GM18861 (cell line): ENCODE measurements at regions not wholly inside any gene's neighbourhood (a gene's known extent, or its start where the extent isn't known, plus 50 kb on each side); places are given as distances from the start of the nearest gene placed in this dataset.

ENCODE experiments used
- ATAC-seq: cut with Tn5 transposase; IDR thresholded peaks from one replicate; pipeline ENCODE4 v1.9.1; 2021; ENCODE audit not compliant: unreplicated experiment

DNA sequence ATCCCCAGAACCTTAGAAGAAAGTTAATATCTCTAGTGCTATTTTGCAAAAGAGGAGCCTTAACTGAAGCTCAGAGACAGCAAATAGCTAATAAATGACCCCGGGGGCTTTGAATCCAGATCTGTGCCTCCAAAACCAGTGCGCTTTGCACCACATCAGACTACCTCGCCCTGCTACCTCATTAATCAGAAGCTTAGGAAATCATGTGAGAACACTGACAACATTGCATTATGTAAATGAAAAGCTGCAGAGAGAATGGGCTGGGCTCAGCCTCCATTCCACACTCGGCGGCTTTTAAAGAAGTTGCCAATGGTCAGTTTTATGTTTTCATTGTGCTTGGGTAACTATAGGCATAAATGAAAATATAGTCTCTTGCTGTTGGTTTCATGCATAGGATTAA, 54.0 kb upstream of the STMND1 start:
- ATAC-seq = no peak

DNA sequence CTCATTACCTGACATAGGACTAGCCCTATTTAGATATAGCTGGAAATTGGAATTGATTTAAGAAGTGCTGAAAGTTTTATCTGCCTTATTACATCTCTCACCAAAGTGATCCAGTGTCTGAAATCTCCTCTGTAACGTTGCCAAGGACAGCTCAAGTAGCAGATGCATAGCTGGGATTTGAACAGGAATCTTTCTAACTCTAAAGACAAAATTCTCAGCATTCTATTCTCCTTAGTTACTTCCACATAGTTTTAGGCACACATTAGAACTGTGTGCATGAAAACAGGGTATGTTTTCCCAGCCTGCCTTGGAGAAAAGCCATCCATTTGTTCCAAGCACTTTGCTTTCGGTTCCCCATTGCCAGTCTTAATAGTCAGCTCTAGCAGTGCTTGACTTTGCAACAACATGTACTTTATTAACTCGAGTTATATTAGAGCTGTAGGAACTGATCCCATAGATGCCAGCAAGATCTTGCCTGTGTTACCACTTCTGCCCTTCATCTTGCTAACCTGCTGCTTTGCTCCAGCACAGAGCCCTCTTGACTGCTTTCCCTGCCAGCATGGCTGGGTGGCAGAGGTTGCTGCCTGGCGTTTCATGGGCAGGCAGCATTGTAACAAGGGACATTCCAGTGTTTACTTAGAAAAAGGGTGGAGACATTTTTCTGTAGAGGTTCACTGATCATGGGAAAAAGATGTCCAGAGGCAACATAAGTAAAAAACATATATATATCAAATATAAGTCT, 56.1 kb upstream of the STMND1 start:
- no peak for ATAC-seq

DNA sequence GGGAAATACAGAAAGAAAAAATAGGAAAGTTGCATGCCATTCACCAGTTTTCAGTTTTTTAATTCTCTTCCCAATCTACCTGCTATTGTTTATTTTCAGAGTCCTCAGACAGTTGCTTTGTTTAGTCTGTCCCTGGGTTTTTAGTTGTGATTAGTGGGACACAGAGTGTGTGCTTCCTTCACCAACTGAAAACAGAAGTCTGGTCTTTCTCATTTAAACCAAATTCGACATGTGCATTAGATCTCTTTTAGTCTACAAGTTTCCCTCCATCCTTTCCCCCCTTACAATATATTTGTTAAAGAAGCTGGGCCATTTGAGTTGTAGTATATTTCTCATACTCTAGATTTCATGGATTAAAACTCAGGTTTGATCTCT, 58.7 kb upstream of the STMND1 start:
- no peak for ATAC-seq

GRCh38 chr6:17042422-17043147, 59.3 kb upstream of the STMND1 start:
- no peak for ATAC-seq

- no peak for ATAC-seq
These were observed 62.6 kb upstream of the STMND1 start for GRCh38 chr6:17039266-17039665.

- ATAC-seq = no peak
These were observed 63.5 kb upstream of the STMND1 start for GRCh38 chr6:17038316-17038715.

- no peak for ATAC-seq
These were observed 65.8 kb upstream of the STMND1 start for GRCh38 chr6:17036065-17036393.

GRCh38 chr6:17035257-17036064, 66.4 kb upstream of the STMND1 start:
- ATAC-seq = no peak

GRCh38 chr6:17033746-17034145, 68.1 kb upstream of the STMND1 start:
- no peak for ATAC-seq

DNA sequence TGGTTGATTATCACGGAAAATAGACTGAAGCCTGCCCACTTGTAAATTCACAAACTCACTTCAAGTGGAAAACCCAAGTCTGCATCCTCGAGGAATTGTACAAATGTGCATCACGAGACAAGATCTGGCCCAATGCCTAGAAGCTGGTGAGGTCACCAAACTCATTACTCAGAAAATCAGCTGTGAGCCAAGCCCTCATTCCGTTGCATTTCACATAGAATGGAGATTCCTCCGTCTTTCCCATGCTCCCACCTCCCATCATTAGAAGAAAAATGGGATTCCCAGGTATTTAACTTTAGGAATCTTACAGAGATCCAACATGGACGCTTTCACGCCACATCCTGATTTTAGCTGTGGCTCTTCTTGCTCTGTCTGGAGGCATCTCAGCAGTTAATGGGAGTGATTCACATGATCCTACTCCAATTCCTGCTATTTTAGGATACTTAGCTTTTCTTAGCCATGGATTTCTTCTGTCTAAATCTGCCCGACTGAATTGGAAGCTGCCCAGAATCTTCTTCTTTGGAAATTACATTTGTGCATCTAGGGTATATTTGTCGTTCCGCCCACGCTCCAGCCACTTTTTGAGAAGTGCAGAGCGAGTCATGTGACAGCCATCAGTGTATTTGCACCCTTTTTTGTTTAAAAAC, 68.7 kb upstream of the STMND1 start:
- ATAC-seq = no peak

GRCh38 chr6:17032590-17032987, 69.3 kb upstream of the STMND1 start:
- no peak for ATAC-seq

DNA sequence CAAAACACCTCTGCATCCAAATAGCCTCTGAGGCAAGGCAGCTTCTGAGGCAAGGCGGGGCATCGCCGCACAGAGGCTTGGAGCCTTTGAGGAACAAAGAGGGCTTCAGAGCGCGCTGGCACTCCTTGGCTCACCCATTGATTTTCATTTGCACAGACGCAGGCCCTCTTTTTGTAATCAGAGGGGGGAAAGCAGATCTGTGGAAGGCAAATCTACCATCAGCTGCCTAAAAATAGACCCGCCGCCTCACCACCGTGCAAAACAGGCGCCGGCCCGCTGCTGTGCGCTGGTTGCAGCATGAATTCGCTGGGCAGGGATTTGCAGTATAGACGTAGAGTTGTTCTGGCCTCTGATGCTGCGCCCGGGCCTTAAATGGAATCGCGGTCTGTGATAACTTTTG, 69.9 kb upstream of the STMND1 start:
- ATAC-seq = no peak

DNA sequence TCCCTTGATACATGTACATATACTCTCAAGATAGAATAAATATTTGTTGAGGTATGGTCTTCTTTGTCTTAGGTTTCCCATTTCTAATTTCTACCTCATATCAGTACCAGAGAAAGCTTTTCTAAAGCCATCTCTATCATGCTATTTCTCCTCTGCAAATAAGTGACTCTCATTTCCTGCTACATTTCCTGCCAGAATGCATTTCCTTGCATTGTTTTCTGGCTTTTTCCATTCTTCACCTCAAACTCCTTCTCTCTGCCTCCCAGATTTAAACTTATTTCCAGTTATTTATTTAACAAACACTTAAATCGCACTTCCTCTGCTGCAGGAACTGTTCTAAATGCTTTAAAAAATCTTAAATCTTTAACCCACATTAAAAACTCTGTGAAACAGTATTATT, 74.4 kb upstream of the STMND1 start:
- ATAC-seq = no peak

- ATAC-seq = peak; percentile 78
These were observed 79.2 kb upstream of the STMND1 start for GRCh38 chr6:17022604-17023003.

DNA sequence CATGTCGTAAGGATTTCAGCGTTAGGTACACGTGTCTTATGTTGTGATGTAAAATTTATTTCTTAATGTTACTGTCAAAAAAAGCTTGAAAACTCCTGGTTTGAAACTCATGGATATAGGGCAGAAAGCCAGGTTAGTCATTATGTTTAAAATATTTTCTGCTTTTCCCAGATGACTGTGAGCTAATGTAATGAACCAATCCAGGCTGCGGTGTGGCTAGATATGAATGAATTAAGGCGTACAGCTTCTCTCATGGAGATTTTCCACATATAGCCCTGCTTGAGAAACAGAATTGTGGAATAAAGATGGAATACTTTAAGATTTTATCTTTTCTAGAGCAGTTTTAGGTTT, 80.3 kb upstream of the STMND1 start:
- no peak for ATAC-seq

GRCh38 chr6:17020889-17021538, 80.8 kb upstream of the STMND1 start:
- ATAC-seq = no peak

GRCh38 chr6:17018425-17018824, 83.4 kb upstream of the STMND1 start:
- no peak for ATAC-seq

GRCh38 chr6:17017416-17017815, 84.4 kb upstream of the STMND1 start:
- ATAC-seq = no peak

- no peak for ATAC-seq
These were observed 86.1 kb upstream of the STMND1 start for GRCh38 chr6:17015551-17016381.

DNA sequence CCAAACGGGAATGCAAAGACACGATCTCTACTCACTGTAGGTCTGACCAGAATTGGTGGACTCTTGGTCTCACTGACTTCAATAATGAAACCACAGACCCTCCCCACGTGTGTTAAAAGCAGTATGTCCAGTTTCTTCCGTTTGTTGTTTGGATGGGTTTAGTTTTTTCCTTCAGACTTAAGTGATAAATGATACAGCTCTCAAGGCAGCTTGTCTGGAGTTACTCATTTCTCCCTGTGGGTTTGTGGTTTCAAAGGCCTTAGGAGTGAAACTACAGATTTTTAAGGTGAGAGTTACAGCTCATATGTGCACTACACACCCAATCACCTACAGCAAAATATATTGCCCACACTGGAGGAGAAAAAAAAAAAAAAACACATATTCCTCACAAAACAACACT, 86.7 kb upstream of the STMND1 start:
- ATAC-seq = peak; percentile 95
